ENCODE measurements at regions not wholly inside any gene's neighbourhood (a gene's known extent, or its start where the extent isn't known, plus 50 kb on each side); places are given as distances from the start of the nearest gene placed in this dataset.
"Not testable (repeated sequence)": the region's sequence is repeated elsewhere in the genome, so short reads cannot be mapped to it uniquely, and the experiment has no call there.

DNA sequence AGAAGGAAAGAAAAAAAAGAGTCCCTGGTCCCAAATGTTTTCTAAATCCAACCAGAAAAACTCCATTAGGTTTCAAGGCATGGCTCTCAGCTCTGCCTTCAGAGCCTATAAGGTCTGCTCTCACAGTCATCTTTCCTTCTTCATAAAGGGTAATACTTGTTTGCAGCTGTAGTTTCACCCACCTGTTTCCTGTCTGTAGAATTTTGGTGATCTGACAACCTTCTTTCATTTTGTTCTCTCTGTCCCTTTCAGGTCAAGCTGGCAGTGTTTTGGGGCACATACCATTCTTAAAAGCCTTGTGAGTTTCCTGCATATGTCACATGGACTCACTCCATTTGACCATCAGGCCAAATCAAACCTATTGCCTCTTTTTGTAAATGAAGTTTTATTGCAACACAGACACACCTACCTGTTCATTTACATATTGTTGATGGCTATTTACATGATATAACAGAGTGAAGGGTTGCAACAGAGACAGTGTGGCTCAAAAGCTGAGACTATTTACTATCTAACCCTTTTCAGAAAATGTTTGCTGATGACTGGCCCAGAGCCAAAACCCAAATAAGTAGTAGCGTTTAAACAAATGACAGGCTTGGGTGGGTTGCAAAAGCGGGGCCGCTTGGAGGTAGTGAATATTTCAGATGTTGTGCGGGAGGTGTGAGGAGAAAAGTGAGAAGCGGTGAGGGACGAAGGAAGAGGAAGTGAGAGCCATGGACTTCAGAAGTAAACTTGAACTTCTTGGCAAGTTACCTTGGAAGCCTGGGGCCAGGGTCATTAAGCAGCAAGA lies 292.7 kb upstream of the PROK2 start:
- Histone ChIP-seq H3F3A (replicated peaks; ENCODE audit: insufficient read depth) (no peaks in the 10 kb centered on the region), H3K79me2 (ENCODE audit: insufficient read depth) (no peaks in the 10 kb centered on the region), H3K9me2 (no peaks in the 10 kb centered on the region), H3K27me3 (ENCODE audit: insufficient read depth) (no peaks in the 10 kb centered on the region), H3K9me3 (no peaks in the 10 kb centered on the region), H3K4me1 (ENCODE audit: control insufficient read depth in 1 of 2, insufficient read depth in 2 of 2, low read depth in 1 of 2, low read length in 1 of 2) (peaks cover 0 to 8% of the 10 kb centered on the region in 2 experiments; a peak in 1 of 4 replicates), H4K20me1 (ENCODE audit: insufficient read depth) (no peaks in the 10 kb centered on the region), H3K4me2 (no peak overlapping the region), H2AFZ (ENCODE audit: low read depth) (no peak overlapping the region), H3K27ac (ENCODE audit: low read depth in 2 of 2, low read length in 1 of 2) (no peak overlapping the region), H3K4me3 (ENCODE audit: low read depth in 2 of 2, low read length in 1 of 2) (no peak overlapping the region), H3K9ac (no peak overlapping the region), H3K36me3 (replicated peaks in 1 of 2; ENCODE audit: control insufficient read depth in 1 of 2, insufficient read depth in 2 of 2, low read length in 1 of 2) (no peaks in the 10 kb centered on the region)
- CTCF ChIA-PET: no interaction called here
- TF ChIP-seq GATA2 (CRISPR knock-in tag; IDR thresholded peaks at IDR 0.05) (no peak), RAD21 (IDR thresholded peaks at IDR 0.05; ENCODE audit: low read length) (no peak), SIN3A (IDR thresholded peaks at IDR 0.05; ENCODE audit: borderline replicate concordance, low read depth, low read length) (no peak), RCOR1 (IDR thresholded peaks at IDR 0.05; ENCODE audit: low read length) (no peak), ELF1 (IDR thresholded peaks at IDR 0.05) (no peak), TAF1 (IDR thresholded peaks at IDR 0.05; ENCODE audit: borderline replicate concordance, low read depth, low read length) (no peak), POLR2AphosphoS5 (IDR thresholded peaks at IDR 0.05; ENCODE audit: low read depth, low read length) (no peak), TEAD4 (IDR thresholded peaks at IDR 0.05; ENCODE audit: borderline replicate concordance, insufficient read depth) (no peak), RXRA (IDR thresholded peaks at IDR 0.05; ENCODE audit: borderline replicate concordance, low read depth) (no peak), EZH2phosphoT487 (IDR thresholded peaks at IDR 0.05; ENCODE audit: borderline replicate concordance, low read depth) (no peak), CHD2 (IDR thresholded peaks at IDR 0.05; ENCODE audit: low read length, partially characterized antibody) (no peak), YY1 (IDR thresholded peaks at IDR 0.05; ENCODE audit: low read depth) (no peak), GABPA (IDR thresholded peaks at IDR 0.05; ENCODE audit: low read depth) (no peak)
- TF ChIP-seq, protein P1, sequence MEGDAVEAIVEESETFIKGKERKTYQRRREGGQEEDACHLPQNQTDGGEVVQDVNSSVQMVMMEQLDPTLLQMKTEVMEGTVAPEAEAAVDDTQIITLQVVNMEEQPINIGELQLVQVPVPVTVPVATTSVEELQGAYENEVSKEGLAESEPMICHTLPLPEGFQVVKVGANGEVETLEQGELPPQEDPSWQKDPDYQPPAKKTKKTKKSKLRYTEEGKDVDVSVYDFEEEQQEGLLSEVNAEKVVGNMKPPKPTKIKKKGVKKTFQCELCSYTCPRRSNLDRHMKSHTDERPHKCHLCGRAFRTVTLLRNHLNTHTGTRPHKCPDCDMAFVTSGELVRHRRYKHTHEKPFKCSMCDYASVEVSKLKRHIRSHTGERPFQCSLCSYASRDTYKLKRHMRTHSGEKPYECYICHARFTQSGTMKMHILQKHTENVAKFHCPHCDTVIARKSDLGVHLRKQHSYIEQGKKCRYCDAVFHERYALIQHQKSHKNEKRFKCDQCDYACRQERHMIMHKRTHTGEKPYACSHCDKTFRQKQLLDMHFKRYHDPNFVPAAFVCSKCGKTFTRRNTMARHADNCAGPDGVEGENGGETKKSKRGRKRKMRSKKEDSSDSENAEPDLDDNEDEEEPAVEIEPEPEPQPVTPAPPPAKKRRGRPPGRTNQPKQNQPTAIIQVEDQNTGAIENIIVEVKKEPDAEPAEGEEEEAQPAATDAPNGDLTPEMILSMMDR (IDR thresholded peaks at IDR 0.05): no peak
- TF ChIP-seq, protein P2, sequence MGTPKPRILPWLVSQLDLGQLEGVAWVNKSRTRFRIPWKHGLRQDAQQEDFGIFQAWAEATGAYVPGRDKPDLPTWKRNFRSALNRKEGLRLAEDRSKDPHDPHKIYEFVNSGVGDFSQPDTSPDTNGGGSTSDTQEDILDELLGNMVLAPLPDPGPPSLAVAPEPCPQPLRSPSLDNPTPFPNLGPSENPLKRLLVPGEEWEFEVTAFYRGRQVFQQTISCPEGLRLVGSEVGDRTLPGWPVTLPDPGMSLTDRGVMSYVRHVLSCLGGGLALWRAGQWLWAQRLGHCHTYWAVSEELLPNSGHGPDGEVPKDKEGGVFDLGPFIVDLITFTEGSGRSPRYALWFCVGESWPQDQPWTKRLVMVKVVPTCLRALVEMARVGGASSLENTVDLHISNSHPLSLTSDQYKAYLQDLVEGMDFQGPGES (IDR thresholded peaks at IDR 0.05; ENCODE audit: low read depth, low read length): no peak
- TF ChIP-seq, protein P3, sequence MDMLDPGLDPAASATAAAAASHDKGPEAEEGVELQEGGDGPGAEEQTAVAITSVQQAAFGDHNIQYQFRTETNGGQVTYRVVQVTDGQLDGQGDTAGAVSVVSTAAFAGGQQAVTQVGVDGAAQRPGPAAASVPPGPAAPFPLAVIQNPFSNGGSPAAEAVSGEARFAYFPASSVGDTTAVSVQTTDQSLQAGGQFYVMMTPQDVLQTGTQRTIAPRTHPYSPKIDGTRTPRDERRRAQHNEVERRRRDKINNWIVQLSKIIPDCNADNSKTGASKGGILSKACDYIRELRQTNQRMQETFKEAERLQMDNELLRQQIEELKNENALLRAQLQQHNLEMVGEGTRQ (IDR thresholded peaks at IDR 0.05; ENCODE audit: borderline replicate concordance, low read depth, low read length): no peak
- TF ChIP-seq, protein P4, sequence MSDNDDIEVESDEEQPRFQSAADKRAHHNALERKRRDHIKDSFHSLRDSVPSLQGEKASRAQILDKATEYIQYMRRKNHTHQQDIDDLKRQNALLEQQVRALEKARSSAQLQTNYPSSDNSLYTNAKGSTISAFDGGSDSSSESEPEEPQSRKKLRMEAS (IDR thresholded peaks at IDR 0.05; ENCODE audit: low read depth): no peak
- TF ChIP-seq, protein P5, sequence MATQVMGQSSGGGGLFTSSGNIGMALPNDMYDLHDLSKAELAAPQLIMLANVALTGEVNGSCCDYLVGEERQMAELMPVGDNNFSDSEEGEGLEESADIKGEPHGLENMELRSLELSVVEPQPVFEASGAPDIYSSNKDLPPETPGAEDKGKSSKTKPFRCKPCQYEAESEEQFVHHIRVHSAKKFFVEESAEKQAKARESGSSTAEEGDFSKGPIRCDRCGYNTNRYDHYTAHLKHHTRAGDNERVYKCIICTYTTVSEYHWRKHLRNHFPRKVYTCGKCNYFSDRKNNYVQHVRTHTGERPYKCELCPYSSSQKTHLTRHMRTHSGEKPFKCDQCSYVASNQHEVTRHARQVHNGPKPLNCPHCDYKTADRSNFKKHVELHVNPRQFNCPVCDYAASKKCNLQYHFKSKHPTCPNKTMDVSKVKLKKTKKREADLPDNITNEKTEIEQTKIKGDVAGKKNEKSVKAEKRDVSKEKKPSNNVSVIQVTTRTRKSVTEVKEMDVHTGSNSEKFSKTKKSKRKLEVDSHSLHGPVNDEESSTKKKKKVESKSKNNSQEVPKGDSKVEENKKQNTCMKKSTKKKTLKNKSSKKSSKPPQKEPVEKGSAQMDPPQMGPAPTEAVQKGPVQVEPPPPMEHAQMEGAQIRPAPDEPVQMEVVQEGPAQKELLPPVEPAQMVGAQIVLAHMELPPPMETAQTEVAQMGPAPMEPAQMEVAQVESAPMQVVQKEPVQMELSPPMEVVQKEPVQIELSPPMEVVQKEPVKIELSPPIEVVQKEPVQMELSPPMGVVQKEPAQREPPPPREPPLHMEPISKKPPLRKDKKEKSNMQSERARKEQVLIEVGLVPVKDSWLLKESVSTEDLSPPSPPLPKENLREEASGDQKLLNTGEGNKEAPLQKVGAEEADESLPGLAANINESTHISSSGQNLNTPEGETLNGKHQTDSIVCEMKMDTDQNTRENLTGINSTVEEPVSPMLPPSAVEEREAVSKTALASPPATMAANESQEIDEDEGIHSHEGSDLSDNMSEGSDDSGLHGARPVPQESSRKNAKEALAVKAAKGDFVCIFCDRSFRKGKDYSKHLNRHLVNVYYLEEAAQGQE (IDR thresholded peaks at IDR 0.05; ENCODE audit: low read depth, low read length): no peak
- WGBS (ENCODE audit: low lambda C conversion rate): 78% methylated on average over 6 of the region's 6 CpGs
- POLR2A ChIA-PET: no interaction called here
- DNase-seq: no peak

DNA sequence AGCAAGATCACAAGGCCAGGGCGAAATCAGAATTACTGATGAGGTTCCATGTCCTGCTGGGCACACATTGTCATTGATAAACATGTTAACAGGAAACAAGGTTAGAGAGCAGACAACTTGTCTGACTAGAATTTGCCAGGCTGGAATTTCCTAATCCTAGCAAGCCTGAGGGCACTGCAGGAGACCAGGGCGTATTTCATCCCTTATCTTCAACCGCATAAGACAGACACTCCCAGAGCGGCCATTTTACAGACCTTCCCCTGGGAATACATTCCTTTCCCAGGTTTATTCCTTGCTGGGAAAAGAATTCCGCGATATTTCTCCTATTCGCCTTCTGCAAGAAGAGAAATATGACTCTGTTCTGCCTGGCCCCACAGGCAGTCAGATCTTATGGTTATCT lies 290.9 kb upstream of the PROK2 start:
- H3K4me3 ChIP-seq (ENCODE audit: low read depth in 2 of 2, low read length in 1 of 2); H3K36me3 ChIP-seq (replicated peaks in 1 of 2; ENCODE audit: control insufficient read depth in 1 of 2, insufficient read depth in 2 of 2, low read length in 1 of 2); H3K9me3 ChIP-seq; H3F3A ChIP-seq (replicated peaks; ENCODE audit: insufficient read depth); H3K27ac ChIP-seq (ENCODE audit: low read depth in 2 of 2, low read length in 1 of 2); H3K9me2 ChIP-seq; H2AFZ ChIP-seq (ENCODE audit: low read depth); H3K27me3 ChIP-seq (ENCODE audit: insufficient read depth); POLR2A ChIA-PET; H4K20me1 ChIP-seq (ENCODE audit: insufficient read depth); H3K4me2 ChIP-seq; H3K9ac ChIP-seq; H3K4me1 ChIP-seq (ENCODE audit: control insufficient read depth in 1 of 2, insufficient read depth in 2 of 2, low read depth in 1 of 2, low read length in 1 of 2); DNase-seq; H3K79me2 ChIP-seq (ENCODE audit: insufficient read depth): not testable (repeated sequence)
- WGBS (ENCODE audit: low lambda C conversion rate): 58% methylated on average over 7 of the region's 7 CpGs
- CTCF ChIA-PET: interaction anchor here (0.8 kb wide), 1 partner anchor 18 kb away, joined by 3 read pairs; no protein-coding TSS in a partner anchor
